NK-92 treated with Interleukin-12 subunit alpha and Interleukin-12 subunit beta, amount 100 ng/mL, for 24 hours (cell line): ENCODE measurements at regions not wholly inside any gene's neighbourhood (a gene's known extent, or its start where the extent isn't known, plus 50 kb on each side); places are given as distances from the start of the nearest gene placed in this dataset.
"Not testable (repeated sequence)": the region's sequence is repeated elsewhere in the genome, so short reads cannot be mapped to it uniquely, and the experiment has no call there.

Source experiments
- DNase-seq: peaks from one replicate; lab custom pipeline; 2025; lab: John Stamatoyannopoulos, UW

GRCh38 chr7:110291430-110291829, 799.5 kb upstream of the LRRN3 start:
- DNase-seq = no peak

- no peak for DNase-seq
These were observed 794.6 kb upstream of the LRRN3 start for GRCh38 chr7:110296321-110296720.

GRCh38 chr7:110307776-110308175, 783.2 kb upstream of the LRRN3 start:
- no peak for DNase-seq

GRCh38 chr7:110308791-110309190, 782.1 kb upstream of the LRRN3 start:
- no peak for DNase-seq

GRCh38 chr7:110309941-110310340, 781.0 kb upstream of the LRRN3 start:
- DNase-seq = no peak

- no peak for DNase-seq
These were observed 779.4 kb upstream of the LRRN3 start for GRCh38 chr7:110311556-110311955.

GRCh38 chr7:110317541-110318265, 773.2 kb upstream of the LRRN3 start:
- DNase-seq = no peak

- DNase-seq = not testable (repeated sequence)
These were observed 770.6 kb upstream of the LRRN3 start for GRCh38 chr7:110320285-110320684.

- no peak for DNase-seq
These were observed 768.1 kb upstream of the LRRN3 start for GRCh38 chr7:110322796-110323195.

GRCh38 chr7:110326966-110327365, 764.0 kb upstream of the LRRN3 start:
- no peak for DNase-seq

GRCh38 chr7:110336423-110336822, 754.5 kb upstream of the LRRN3 start:
- no peak for DNase-seq

- DNase-seq = no peak
These were observed 753.3 kb upstream of the LRRN3 start for GRCh38 chr7:110337646-110338045.

- no peak for DNase-seq
These were observed 743.8 kb upstream of the LRRN3 start for GRCh38 chr7:110347081-110347480.

- no peak for DNase-seq
These were observed 734.5 kb upstream of the LRRN3 start for GRCh38 chr7:110356438-110356837.

- DNase-seq = no peak
These were observed 732.9 kb upstream of the LRRN3 start for GRCh38 chr7:110358028-110358427.

- no peak for DNase-seq
These were observed 719.2 kb upstream of the LRRN3 start for GRCh38 chr7:110371709-110372108.

- DNase-seq = no peak
These were observed 718.2 kb upstream of the LRRN3 start for GRCh38 chr7:110372685-110373084.

- DNase-seq = no peak
These were observed 717.5 kb upstream of the LRRN3 start for GRCh38 chr7:110373416-110373815.

GRCh38 chr7:110373859-110374258, 717.1 kb upstream of the LRRN3 start:
- DNase-seq = no peak

GRCh38 chr7:110375068-110375467, 715.9 kb upstream of the LRRN3 start:
- no peak for DNase-seq

- no peak for DNase-seq
These were observed 708.2 kb upstream of the LRRN3 start for GRCh38 chr7:110382736-110383135.

GRCh38 chr7:110386006-110386405, 704.9 kb upstream of the LRRN3 start:
- DNase-seq = no peak

- no peak for DNase-seq
These were observed 704.0 kb upstream of the LRRN3 start for GRCh38 chr7:110386913-110387312.

- no peak for DNase-seq
These were observed 703.2 kb upstream of the LRRN3 start for GRCh38 chr7:110387689-110388088.
